GM12892 (cell line): ENCODE measurements at regions not wholly inside any gene's neighbourhood (a gene's known extent, or its start where the extent isn't known, plus 50 kb on each side); places are given as distances from the start of the nearest gene placed in this dataset.

Experiments
- POLR2A ChIP-seq: IDR thresholded peaks from 2 replicates; pipeline ENCODE4 v1.6.1; 2011; ENCODE audit warnings: low read depth, low read length, control low read depth
- POLR2AphosphoS5 ChIP-seq: IDR thresholded peaks from 2 replicates; pipeline ENCODE4 v1.6.1; 2011; ENCODE audit warnings: low read depth, low read length, control low read depth
- TAF1 ChIP-seq: IDR thresholded peaks from 2 replicates; pipeline ENCODE4 v1.6.1; 2011; ENCODE audit warnings: low read depth, mild to moderate bottlenecking, control low read depth, low read length, borderline replicate concordance

DNA sequence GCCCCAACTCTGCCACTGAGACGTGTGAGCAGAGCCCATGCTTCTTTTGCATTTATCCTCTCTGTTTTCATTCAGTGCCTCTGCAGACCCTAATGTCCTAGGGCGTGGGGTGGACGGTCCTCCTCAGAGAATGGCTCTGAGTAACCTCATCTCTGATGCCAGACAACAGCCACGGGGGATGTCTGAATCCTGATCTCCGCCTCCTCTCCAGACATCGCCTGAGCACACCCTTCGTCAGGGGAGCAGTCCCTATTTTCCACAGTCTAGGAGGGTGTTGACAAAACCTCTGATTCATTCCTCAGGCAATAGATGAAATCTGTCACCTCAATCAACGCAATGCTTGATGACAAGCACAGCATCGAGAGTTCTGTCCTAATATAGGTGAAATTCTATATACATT lies 109.2 kb upstream of the DYRK2 start:
- TF ChIP-seq POLR2A (no peak), POLR2AphosphoS5 (no peak), TAF1 (no peak)
